IMR-90 (cell line): ENCODE measurements at regions not wholly inside any gene's neighbourhood (a gene's known extent, or its start where the extent isn't known, plus 50 kb on each side); places are given as distances from the start of the nearest gene placed in this dataset.

Source experiments
- ATAC-seq: fragments of 200-7000 bp; cut with Tn5 transposase; 2 replicates; pipeline ENCODE4 v1.9.1; 2020; ENCODE audit warnings: low read depth, mild to moderate bottlenecking, moderate library complexity
- BruUV-seq: library from RNA; stranded (reverse); fragments of 400-500 nt; replicated peaks from 2 replicates; lab custom pipeline; 2021; lab: Mats Ljungman, UMichigan
- CTCF ChIA-PET: fragments of 300-600 bp; formaldehyde crosslinking; extraction: SDS; loops from one replicate; lab custom pipeline; 2021; ENCODE audit warnings: antibody characterized with exemption; lab: Yijun Ruan, JAX
- POLR2A ChIA-PET: fragments of 300-600 bp; sonication (Branson Sonifier 250); formaldehyde crosslinking; loops from one replicate; lab custom pipeline; 2022; ENCODE audit warnings: antibody characterized with exemption; ENCODE audit not compliant: unreplicated experiment; lab: Charles Lee
- DNase-seq: peaks from one replicate; pipeline ENCODE4 v3.0.0; 2013
- H2AFZ ChIP-seq: replicated peaks from 2 replicates; pipeline ENCODE3; 2013; ENCODE audit warnings: low read length, mild to moderate bottlenecking; ENCODE audit not compliant: poor library complexity
- H2AK5ac ChIP-seq: 2 replicates; pipeline ENCODE4 v1.6.1; 2013; ENCODE audit warnings: low read depth, low read length, inconsistent platforms
- H2AK9ac ChIP-seq: replicated peaks from 2 replicates; pipeline ENCODE3; 2013; ENCODE audit warnings: mild to moderate bottlenecking, low read depth, low read length, moderate library complexity; ENCODE audit not compliant: poor library complexity
- H2BK120ac ChIP-seq: 2 replicates; pipeline ENCODE4 v1.6.1; 2013; ENCODE audit warnings: low read depth, low read length, inconsistent platforms
- H2BK15ac ChIP-seq: 3 replicates; pipeline ENCODE4 v1.6.1; 2013; ENCODE audit warnings: low read depth, low read length, inconsistent platforms
- H2BK20ac ChIP-seq: 2 replicates; pipeline ENCODE4 v1.6.1; 2013; ENCODE audit warnings: low read depth, mild to moderate bottlenecking, inconsistent platforms, low read length, moderate library complexity
- H2BK5ac ChIP-seq: 2 replicates; pipeline ENCODE4 v1.6.1; 2013; ENCODE audit warnings: mild to moderate bottlenecking, low read depth, low read length, inconsistent platforms; ENCODE audit not compliant: poor library complexity, severe bottlenecking
- H3K14ac ChIP-seq: replicated peaks from 2 replicates; pipeline ENCODE4 v1.6.1; 2013; ENCODE audit warnings: low read depth, low read length, inconsistent platforms
- H3K18ac ChIP-seq: 2 replicates; pipeline ENCODE4 v1.6.1; 2013; ENCODE audit warnings: low read depth, low read length, control low read depth
- H3K23ac ChIP-seq: 2 replicates; pipeline ENCODE4 v1.6.1; 2013; ENCODE audit warnings: low read depth, low read length, inconsistent platforms
- H3K27ac ChIP-seq: 2 replicates; pipeline ENCODE4 v1.5.1; 2013; ENCODE audit warnings: mild to moderate bottlenecking, control low read depth, low read length; ENCODE audit not compliant: insufficient read depth
- H3K27me3 ChIP-seq: 2 replicates; pipeline ENCODE4 v1.6.1; 2013; ENCODE audit warnings: low read length; ENCODE audit not compliant: control insufficient read depth, insufficient read depth
- H3K36me3 ChIP-seq: 2 replicates; pipeline ENCODE4 v1.6.1; 2013; ENCODE audit warnings: low read length, mixed read lengths; ENCODE audit not compliant: control insufficient read depth, insufficient read depth
- H3K4ac ChIP-seq: 2 replicates; pipeline ENCODE4 v1.6.1; 2013; ENCODE audit warnings: low read depth, low read length, inconsistent platforms
- H3K4me1 ChIP-seq: 2 replicates; pipeline ENCODE4 v1.6.1; 2013; ENCODE audit warnings: low read length, mixed read lengths; ENCODE audit not compliant: control insufficient read depth, insufficient read depth
- H3K4me2 ChIP-seq: 2 replicates; pipeline ENCODE4 v1.6.1; 2013; ENCODE audit warnings: low read depth, mild to moderate bottlenecking, control low read depth, low read length, moderate library complexity
- H3K4me3 ChIP-seq: 2 replicates; pipeline ENCODE4 v1.5.1; 2013; ENCODE audit warnings: low read depth, mild to moderate bottlenecking, control low read depth, low read length, moderate library complexity; ENCODE audit not compliant: insufficient read depth
- H3K56ac ChIP-seq: 2 replicates; pipeline ENCODE4 v1.6.1; 2013; ENCODE audit warnings: low read length, inconsistent platforms; ENCODE audit not compliant: insufficient read depth; ENCODE audit errors: extremely low read depth
- H3K79me1 ChIP-seq, 2 experiments: 2 replicates each; pipeline ENCODE4 v1.6.1; 2013; ENCODE audit warnings: low read length in 2 of 2, inconsistent platforms in 1 of 2, low read depth in 1 of 2
- H3K9ac ChIP-seq: 2 replicates; pipeline ENCODE4 v1.6.1; 2013; ENCODE audit warnings: low read depth, low read length, control low read depth
- H3K9me1 ChIP-seq: 2 replicates; pipeline ENCODE4 v1.6.1; 2013; ENCODE audit warnings: low read length, inconsistent platforms; ENCODE audit not compliant: insufficient read depth
- H3K9me3 ChIP-seq: 2 replicates; pipeline ENCODE4 v1.6.1; 2013; ENCODE audit warnings: low read length; ENCODE audit not compliant: control insufficient read depth, insufficient read depth
- H4K20me1 ChIP-seq: 2 replicates; pipeline ENCODE4 v1.6.1; 2013; ENCODE audit warnings: low read length, inconsistent platforms; ENCODE audit not compliant: insufficient read depth
- H4K5ac ChIP-seq: 2 replicates; pipeline ENCODE4 v1.6.1; 2013; ENCODE audit warnings: mild to moderate bottlenecking, low read depth, low read length, control low read depth
- H4K8ac ChIP-seq, 2 experiments: 2 replicates each; pipeline ENCODE4 v1.6.1; 2013; ENCODE audit warnings: low read depth in 2 of 2, low read length in 2 of 2, control low read depth in 1 of 2, inconsistent platforms in 1 of 2
- H4K91ac ChIP-seq: 2 replicates; pipeline ENCODE4 v1.6.1; 2013; ENCODE audit warnings: low read depth, low read length, inconsistent platforms; ENCODE audit not compliant: insufficient read depth
- BHLHE40 ChIP-seq: fragments of 150-350 bp; IDR thresholded peaks from 2 replicates; pipeline ENCODE4 v1.6.1; 2016; ENCODE audit warnings: mild to moderate bottlenecking, low read depth, low read length
- CEBPB ChIP-seq: IDR thresholded peaks from 2 replicates; pipeline ENCODE4 v1.6.1; 2012; ENCODE audit warnings: low read depth, low read length, improper control_type of control experiment
- CHD1 ChIP-seq: IDR thresholded peaks from 2 replicates; pipeline ENCODE4 v1.6.1; 2012; ENCODE audit warnings: low read depth, low read length, improper control_type of control experiment
- CTCF ChIP-seq: conservative IDR thresholded peaks from 2 replicates; pipeline ENCODE4 v1.5.1; 2012; ENCODE audit warnings: mild to moderate bottlenecking, low read depth, low read length, improper control_type of control experiment
- ELK1 ChIP-seq: fragments of 150-350 bp; IDR thresholded peaks from 2 replicates; pipeline ENCODE4 v1.6.1; 2016; ENCODE audit warnings: low read depth, mild to moderate bottlenecking, low read length, moderate library complexity, borderline replicate concordance
- FOS ChIP-seq: fragments of 150-350 bp; IDR thresholded peaks from 2 replicates; pipeline ENCODE4 v1.6.1; 2016; ENCODE audit warnings: low read depth, low read length
- MAFK ChIP-seq: IDR thresholded peaks from 2 replicates; pipeline ENCODE4 v1.6.1; 2012; ENCODE audit warnings: low read depth, low read length, improper control_type of control experiment
- MAZ ChIP-seq: IDR thresholded peaks from 2 replicates; pipeline ENCODE4 v1.6.1; 2012; ENCODE audit warnings: low read depth, mild to moderate bottlenecking, low read length, improper control_type of control experiment, moderate library complexity, borderline replicate concordance
- MXI1 ChIP-seq: IDR thresholded peaks from 2 replicates; pipeline ENCODE4 v1.6.1; 2012; ENCODE audit warnings: low read depth, mild to moderate bottlenecking, low read length, moderate library complexity, borderline replicate concordance
- NFE2L2 ChIP-seq: fragments of 150-350 bp; IDR thresholded peaks from 2 replicates; pipeline ENCODE4 v1.6.1; 2016; ENCODE audit warnings: low read depth, mild to moderate bottlenecking, low read length
- POLR2A ChIP-seq: IDR thresholded peaks from 2 replicates; pipeline ENCODE4 v1.6.1; 2012; ENCODE audit warnings: mild to moderate bottlenecking, low read depth, low read length
- RAD21 ChIP-seq: IDR thresholded peaks from 2 replicates; pipeline ENCODE4 v1.6.1; 2012; ENCODE audit warnings: low read length, improper control_type of control experiment
- RCOR1 ChIP-seq: IDR thresholded peaks from 2 replicates; pipeline ENCODE4 v1.6.1; 2012; ENCODE audit warnings: mild to moderate bottlenecking, low read length, improper control_type of control experiment; ENCODE audit not compliant: insufficient replicate concordance
- RFX5 ChIP-seq: IDR thresholded peaks from 2 replicates; pipeline ENCODE4 v1.8.0; 2012; ENCODE audit warnings: low read depth, mild to moderate bottlenecking, low read length, moderate library complexity
- SMC3 ChIP-seq: fragments of 150-350 bp; IDR thresholded peaks from 2 replicates; pipeline ENCODE4 v1.6.1; 2016; ENCODE audit warnings: low read depth, mild to moderate bottlenecking, antibody characterized with exemption, low read length, moderate library complexity
- USF2 ChIP-seq: fragments of 150-350 bp; IDR thresholded peaks from 2 replicates; pipeline ENCODE4 v1.6.1; 2017; ENCODE audit warnings: mild to moderate bottlenecking, antibody characterized with exemption, low read length, low read depth
- WGBS, 2 experiments: methylation state at CpG; one replicate each; pipeline versions ENCODE4 v1.1.5 to v1.1.7; 2013; ENCODE audit warnings: missing lambda C conversion rate in 2 of 2; ENCODE audit not compliant: insufficient read length in 1 of 2; ENCODE audit errors: extremely low coverage in 2 of 2; 5-methylcytosine and 5-hydroxymethylcytosine counted together
- dilution Hi-C: fragments of 300-500 bp; cut with HindIII; formaldehyde crosslinking; loops from one replicate; pipeline ENCODE4 v1.14.3; 2018; ENCODE audit warnings: low sequenced_read_pairs; ENCODE audit not compliant: unreplicated experiment
- in situ Hi-C: fragments of 300-500 bp; cut with MboI; formaldehyde crosslinking; loops from 3 replicates; pipeline ENCODE4 v1.14.3; 2019; ENCODE audit warnings: low sequenced_read_pairs, inconsistent platforms, mixed read lengths
- intact Hi-C: fragments of 100-400 bp; cut with micrococcal nuclease; formaldehyde crosslinking; loops from 2 replicates; pipeline ENCODE4 v1.10.0; 2022

GRCh38 chr6:113600551-113601339 is 256.4 kb upstream of the MARCKS start:
- TF ChIP-seq MAFK (no peak), RCOR1 (no peak), RAD21 (no peak), USF2 (no peak), NFE2L2 (no peak), RFX5 (no peak), CHD1 (no peak), BHLHE40 (no peak), ELK1 (no peak), CEBPB (no peak), FOS (no peak), MXI1 (no peak), CTCF (no peak), MAZ (no peak), POLR2A (no peak), SMC3 (no peak)
- POLR2A ChIA-PET, result no interaction called here
- no peak overlapping the region for H2BK15ac ChIP-seq
- intact Hi-C loops, result no loop called here
- no peak overlapping the region for H2BK5ac ChIP-seq
- no peak overlapping the region for H4K5ac ChIP-seq
- H3K9me1 ChIP-seq, result no peaks in the 10 kb centered on the region
- no TSS peak for BruUV-seq
- H3K27ac ChIP-seq, result no peak overlapping the region
- no peak overlapping the region for H4K8ac ChIP-seq
- no peak overlapping the region for H3K4ac ChIP-seq
- H3K4me1 ChIP-seq, result peaks cover 12% of the 10 kb centered on the region
- no peak overlapping the region for H2AFZ ChIP-seq
- H3K79me1 ChIP-seq, result no peaks in the 10 kb centered on the region
- no peak overlapping the region for H3K56ac ChIP-seq
- H3K9me3 ChIP-seq, result no peaks in the 10 kb centered on the region
- no peak overlapping the region for H2BK120ac ChIP-seq
- H3K4me3 ChIP-seq, result no peak overlapping the region
- H2AK5ac ChIP-seq, result no peak overlapping the region
- no CpG with 5 or more reads among the region's 2 CpGs for WGBS, 2 experiments
- DNase-seq, result no peak
- H3K4me2 ChIP-seq, result no peak overlapping the region
- H4K20me1 ChIP-seq, result no peaks in the 10 kb centered on the region
- no peak overlapping the region for H3K23ac ChIP-seq
- ATAC-seq, result no peak
- dilution Hi-C loops, result no loop called here
- CTCF ChIA-PET, result interaction anchor here (0.6 to 0.8 kb wide), 2 partner anchors 22 to 1623 kb away, joined by 3 to 4 read pairs; no protein-coding TSS in a partner anchor
- H2BK20ac ChIP-seq, result no peak overlapping the region
- H2AK9ac ChIP-seq, result no peak overlapping the region
- H3K18ac ChIP-seq, result no peak overlapping the region
- H3K27me3 ChIP-seq, result no peaks in the 10 kb centered on the region
- no peak overlapping the region for H3K9ac ChIP-seq
- H3K36me3 ChIP-seq, result no peaks in the 10 kb centered on the region
- no peak overlapping the region for H4K91ac ChIP-seq
- H3K14ac ChIP-seq, result no peak overlapping the region
- in situ Hi-C loops, result no loop called here
